ENCODE measurements at regions not wholly inside any gene's neighbourhood (a gene's known extent, or its start where the extent isn't known, plus 50 kb on each side); places are given as distances from the start of the nearest gene placed in this dataset.

DNA sequence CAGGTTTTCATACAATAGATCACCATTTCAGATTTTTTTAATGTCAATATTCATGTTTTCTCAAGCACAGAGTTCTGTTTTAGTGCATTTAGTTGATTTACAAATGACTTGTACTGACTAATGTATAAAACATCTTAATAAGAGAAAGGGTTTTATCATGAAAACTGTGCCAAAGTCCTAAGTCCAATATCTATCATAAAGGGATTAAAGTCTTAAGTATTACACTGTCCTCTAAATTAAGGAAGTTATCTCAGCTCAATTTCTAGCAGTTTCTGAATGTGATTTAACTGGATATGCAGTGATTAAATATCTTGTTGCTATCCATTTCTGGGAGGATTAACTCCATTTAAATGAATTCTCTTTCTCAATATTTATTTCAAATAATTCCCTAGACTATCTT lies 381.1 kb upstream of the CNTN4 start:
- no peak for ATAC-seq
- no peak for DNase-seq (ENCODE audit: extremely low read depth in 1 of 4, low spot score in 3 of 4)
- Histone ChIP-seq H3K27me3 (ENCODE audit: control insufficient read depth in 2 of 2, insufficient read depth in 2 of 2, low read length in 2 of 2) (no peaks in the 10 kb centered on the region), H4K20me1 (replicated peaks; ENCODE audit: control insufficient read depth, insufficient read depth, low read length) (no peaks in the 10 kb centered on the region), H3K9ac (ENCODE audit: insufficient read depth in 1 of 2, low read depth in 2 of 2, low read length in 2 of 2) (no peak overlapping the region), H3K4me1 (replicated peaks in 1 of 2; ENCODE audit: control insufficient read depth in 2 of 2, insufficient read depth in 2 of 2, low read length in 2 of 2) (no peaks in the 10 kb centered on the region), H3K9me3 (replicated peaks; ENCODE audit: control insufficient read depth, insufficient read depth, low read depth, low read length) (no peaks in the 10 kb centered on the region; the same call in 1 of the 2 replicates), H3K79me2 (ENCODE audit: control insufficient read depth, insufficient read depth, low read length) (no peaks in the 10 kb centered on the region), H2AFZ (ENCODE audit: low read depth, low read length) (no peak overlapping the region), H3K4me2 (ENCODE audit: insufficient read depth, low read length) (no peak overlapping the region), H3K36me3 (ENCODE audit: control insufficient read depth, insufficient read depth, low read length) (no peaks in the 10 kb centered on the region), H3K9me1 (ENCODE audit: control insufficient read depth, insufficient read depth, low read length) (no peaks in the 10 kb centered on the region), H3K27ac (ENCODE audit: extremely low read depth, low read depth, low read length) (no peak overlapping the region), H3K4me3 (no peak overlapping the region)
- intact Hi-C loops (cut with micrococcal nuclease) (no loop called here), in situ Hi-C loops (cut with MboI) (no loop called here)
- no peak for FAIRE-seq
- CTCF ChIA-PET (ENCODE audit: low intra/inter-chr PET ratio): no interaction called here
- TF ChIP-seq, protein P1, sequence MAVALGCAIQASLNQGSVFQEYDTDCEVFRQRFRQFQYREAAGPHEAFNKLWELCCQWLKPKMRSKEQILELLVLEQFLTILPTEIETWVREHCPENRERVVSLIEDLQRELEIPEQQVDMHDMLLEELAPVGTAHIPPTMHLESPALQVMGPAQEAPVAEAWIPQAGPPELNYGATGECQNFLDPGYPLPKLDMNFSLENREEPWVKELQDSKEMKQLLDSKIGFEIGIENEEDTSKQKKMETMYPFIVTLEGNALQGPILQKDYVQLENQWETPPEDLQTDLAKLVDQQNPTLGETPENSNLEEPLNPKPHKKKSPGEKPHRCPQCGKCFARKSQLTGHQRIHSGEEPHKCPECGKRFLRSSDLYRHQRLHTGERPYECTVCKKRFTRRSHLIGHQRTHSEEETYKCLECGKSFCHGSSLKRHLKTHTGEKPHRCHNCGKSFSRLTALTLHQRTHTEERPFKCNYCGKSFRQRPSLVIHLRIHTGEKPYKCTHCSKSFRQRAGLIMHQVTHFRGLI (CRISPR knock-in tag; IDR thresholded peaks at IDR 0.05): no peak
- TF ChIP-seq, protein P2, sequence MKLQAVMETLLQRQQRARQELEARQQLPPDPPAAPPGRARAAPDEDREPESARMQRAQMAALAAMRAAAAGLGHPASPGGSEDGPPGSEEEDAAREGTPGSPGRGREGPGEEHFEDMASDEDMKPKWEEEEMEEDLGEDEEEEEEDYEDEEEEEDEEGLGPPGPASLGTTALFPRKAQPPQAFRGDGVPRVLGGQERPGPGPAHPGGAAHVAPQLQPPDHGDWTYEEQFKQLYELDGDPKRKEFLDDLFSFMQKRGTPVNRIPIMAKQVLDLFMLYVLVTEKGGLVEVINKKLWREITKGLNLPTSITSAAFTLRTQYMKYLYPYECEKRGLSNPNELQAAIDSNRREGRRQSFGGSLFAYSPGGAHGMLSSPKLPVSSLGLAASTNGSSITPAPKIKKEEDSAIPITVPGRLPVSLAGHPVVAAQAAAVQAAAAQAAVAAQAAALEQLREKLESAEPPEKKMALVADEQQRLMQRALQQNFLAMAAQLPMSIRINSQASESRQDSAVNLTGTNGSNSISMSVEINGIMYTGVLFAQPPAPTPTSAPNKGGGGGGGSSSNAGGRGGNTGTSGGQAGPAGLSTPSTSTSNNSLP (IDR thresholded peaks at IDR 0.05; ENCODE audit: borderline replicate concordance, low read depth, low read length): no peak
- BruUV-seq (replicated peaks): no TSS peak
- POLR2A ChIA-PET: no interaction called here

DNA sequence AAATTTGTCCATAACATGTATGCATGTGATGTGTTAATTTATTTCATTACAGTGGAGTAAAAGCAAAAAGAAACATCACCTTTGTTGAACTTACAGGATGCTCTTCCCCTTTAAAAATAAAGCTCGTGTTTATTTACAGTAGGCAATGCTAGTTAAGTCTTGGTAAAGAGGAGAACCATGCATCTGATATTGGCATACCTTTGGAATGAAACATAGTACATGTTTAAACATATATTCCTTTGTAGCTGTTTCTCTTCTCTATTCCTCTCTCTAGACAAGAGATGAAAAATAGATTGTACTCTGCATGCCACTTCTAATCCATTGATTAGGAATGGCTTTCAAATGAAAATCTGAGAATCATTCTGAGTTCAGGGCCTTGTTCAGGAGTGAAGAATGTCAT lies 374.9 kb upstream of the CNTN4 start:
- Histone ChIP-seq H4K20me1 (replicated peaks; ENCODE audit: control insufficient read depth, insufficient read depth, low read length) (no peaks in the 10 kb centered on the region), H3K36me3 (ENCODE audit: control insufficient read depth, insufficient read depth, low read length) (no peaks in the 10 kb centered on the region), H3K27me3 (ENCODE audit: control insufficient read depth in 2 of 2, insufficient read depth in 2 of 2, low read length in 2 of 2) (no peaks in the 10 kb centered on the region), H3K9me3 (replicated peaks; ENCODE audit: control insufficient read depth, insufficient read depth, low read depth, low read length) (no peaks in the 10 kb centered on the region; the same call in 1 of the 2 replicates), H3K9me1 (ENCODE audit: control insufficient read depth, insufficient read depth, low read length) (no peaks in the 10 kb centered on the region), H3K27ac (ENCODE audit: extremely low read depth, low read depth, low read length) (no peak overlapping the region), H2AFZ (ENCODE audit: low read depth, low read length) (no peak overlapping the region), H3K9ac (ENCODE audit: insufficient read depth in 1 of 2, low read depth in 2 of 2, low read length in 2 of 2) (no peak overlapping the region), H3K79me2 (ENCODE audit: control insufficient read depth, insufficient read depth, low read length) (no peaks in the 10 kb centered on the region), H3K4me2 (ENCODE audit: insufficient read depth, low read length) (no peak overlapping the region), H3K4me3 (no peak overlapping the region), H3K4me1 (replicated peaks in 1 of 2; ENCODE audit: control insufficient read depth in 2 of 2, insufficient read depth in 2 of 2, low read length in 2 of 2) (no peaks in the 10 kb centered on the region)
- no peak for ATAC-seq
- intact Hi-C loops (cut with micrococcal nuclease): no loop called here
- no peak for DNase-seq (ENCODE audit: extremely low read depth in 1 of 4, low spot score in 3 of 4)
- CTCF ChIA-PET (ENCODE audit: low intra/inter-chr PET ratio): no interaction called here
- no peak for FAIRE-seq
- in situ Hi-C loops (cut with MboI): no loop called here
- 0% methylated on average over 1 of the region's 1 CpG for WGBS (ENCODE audit: insufficient coverage, low coverage, missing lambda C conversion rate)
- POLR2A ChIA-PET: no interaction called here
- BruUV-seq (replicated peaks): no TSS peak
- TF ChIP-seq THRAP3 (IDR thresholded peaks at IDR 0.05; ENCODE audit: borderline replicate concordance): no peak
- no peak for TF ChIP-seq SMARCA5 (IDR thresholded peaks at IDR 0.05)
- TF ChIP-seq, protein P3, sequence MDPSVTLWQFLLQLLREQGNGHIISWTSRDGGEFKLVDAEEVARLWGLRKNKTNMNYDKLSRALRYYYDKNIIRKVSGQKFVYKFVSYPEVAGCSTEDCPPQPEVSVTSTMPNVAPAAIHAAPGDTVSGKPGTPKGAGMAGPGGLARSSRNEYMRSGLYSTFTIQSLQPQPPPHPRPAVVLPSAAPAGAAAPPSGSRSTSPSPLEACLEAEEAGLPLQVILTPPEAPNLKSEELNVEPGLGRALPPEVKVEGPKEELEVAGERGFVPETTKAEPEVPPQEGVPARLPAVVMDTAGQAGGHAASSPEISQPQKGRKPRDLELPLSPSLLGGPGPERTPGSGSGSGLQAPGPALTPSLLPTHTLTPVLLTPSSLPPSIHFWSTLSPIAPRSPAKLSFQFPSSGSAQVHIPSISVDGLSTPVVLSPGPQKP (CRISPR knock-in tag; IDR thresholded peaks at IDR 0.05): no peak
- TF ChIP-seq, protein P4, sequence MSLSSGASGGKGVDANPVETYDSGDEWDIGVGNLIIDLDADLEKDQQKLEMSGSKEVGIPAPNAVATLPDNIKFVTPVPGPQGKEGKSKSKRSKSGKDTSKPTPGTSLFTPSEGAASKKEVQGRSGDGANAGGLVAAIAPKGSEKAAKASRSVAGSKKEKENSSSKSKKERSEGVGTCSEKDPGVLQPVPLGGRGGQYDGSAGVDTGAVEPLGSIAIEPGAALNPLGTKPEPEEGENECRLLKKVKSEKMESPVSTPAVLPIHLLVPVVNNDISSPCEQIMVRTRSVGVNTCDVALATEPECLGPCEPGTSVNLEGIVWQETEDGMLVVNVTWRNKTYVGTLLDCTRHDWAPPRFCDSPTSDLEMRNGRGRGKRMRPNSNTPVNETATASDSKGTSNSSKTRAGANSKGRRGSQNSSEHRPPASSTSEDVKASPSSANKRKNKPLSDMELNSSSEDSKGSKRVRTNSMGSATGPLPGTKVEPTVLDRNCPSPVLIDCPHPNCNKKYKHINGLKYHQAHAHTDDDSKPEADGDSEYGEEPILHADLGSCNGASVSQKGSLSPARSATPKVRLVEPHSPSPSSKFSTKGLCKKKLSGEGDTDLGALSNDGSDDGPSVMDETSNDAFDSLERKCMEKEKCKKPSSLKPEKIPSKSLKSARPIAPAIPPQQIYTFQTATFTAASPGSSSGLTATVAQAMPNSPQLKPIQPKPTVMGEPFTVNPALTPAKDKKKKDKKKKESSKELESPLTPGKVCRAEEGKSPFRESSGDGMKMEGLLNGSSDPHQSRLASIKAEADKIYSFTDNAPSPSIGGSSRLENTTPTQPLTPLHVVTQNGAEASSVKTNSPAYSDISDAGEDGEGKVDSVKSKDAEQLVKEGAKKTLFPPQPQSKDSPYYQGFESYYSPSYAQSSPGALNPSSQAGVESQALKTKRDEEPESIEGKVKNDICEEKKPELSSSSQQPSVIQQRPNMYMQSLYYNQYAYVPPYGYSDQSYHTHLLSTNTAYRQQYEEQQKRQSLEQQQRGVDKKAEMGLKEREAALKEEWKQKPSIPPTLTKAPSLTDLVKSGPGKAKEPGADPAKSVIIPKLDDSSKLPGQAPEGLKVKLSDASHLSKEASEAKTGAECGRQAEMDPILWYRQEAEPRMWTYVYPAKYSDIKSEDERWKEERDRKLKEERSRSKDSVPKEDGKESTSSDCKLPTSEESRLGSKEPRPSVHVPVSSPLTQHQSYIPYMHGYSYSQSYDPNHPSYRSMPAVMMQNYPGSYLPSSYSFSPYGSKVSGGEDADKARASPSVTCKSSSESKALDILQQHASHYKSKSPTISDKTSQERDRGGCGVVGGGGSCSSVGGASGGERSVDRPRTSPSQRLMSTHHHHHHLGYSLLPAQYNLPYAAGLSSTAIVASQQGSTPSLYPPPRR (CRISPR knock-in tag; IDR thresholded peaks at IDR 0.05; ENCODE audit: borderline replicate concordance): no peak
- no peak for TF ChIP-seq DPF2 (IDR thresholded peaks at IDR 0.05)
